GM18861 (cell line): ENCODE measurements at regions not wholly inside any gene's neighbourhood (a gene's known extent, or its start where the extent isn't known, plus 50 kb on each side); places are given as distances from the start of the nearest gene placed in this dataset.
"Not testable (repeated sequence)": the region's sequence is repeated elsewhere in the genome, so short reads cannot be mapped to it uniquely, and the experiment has no call there.

Source experiments
- ATAC-seq: cut with Tn5 transposase; IDR thresholded peaks from one replicate; pipeline ENCODE4 v1.9.1; 2021; ENCODE audit not compliant: unreplicated experiment

DNA sequence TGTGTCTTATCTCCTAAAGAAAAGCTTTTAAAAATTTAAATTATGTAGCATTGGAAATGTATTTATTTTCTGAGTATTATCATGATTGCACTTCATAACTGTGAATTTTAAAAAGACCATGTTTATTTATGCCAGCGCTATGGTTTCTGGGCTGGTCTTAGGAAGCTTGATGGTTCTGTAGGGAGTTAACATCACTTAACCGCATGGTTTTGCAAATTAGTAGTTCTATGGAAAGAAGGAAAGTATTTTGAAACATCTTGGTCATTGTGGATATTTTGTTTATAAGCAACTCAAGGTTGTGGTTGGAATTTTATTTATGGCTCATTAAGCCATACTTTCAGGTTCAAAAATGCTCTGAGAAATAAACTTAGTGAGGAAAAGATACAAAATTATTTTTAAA is 549.4 kb downstream of the STK39 start:
- ATAC-seq = no peak

DNA sequence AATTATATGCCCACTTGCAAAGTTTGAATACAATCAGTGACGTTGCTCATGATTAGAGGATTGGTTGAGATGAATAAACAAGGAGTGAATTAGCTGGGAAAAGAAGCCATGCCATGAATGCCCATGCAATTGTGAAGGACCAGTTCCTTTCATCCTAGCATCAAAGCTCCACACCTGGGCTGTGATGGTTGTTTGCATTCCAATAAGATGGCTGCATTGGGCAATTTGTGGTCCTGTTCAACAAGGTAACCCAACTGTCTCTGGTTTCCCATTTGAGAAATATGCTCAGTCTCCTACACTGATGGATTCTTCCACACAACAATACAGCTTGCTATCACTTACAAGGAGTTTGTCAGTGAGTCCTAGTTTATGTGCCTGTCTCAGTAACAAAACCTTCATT is 550.2 kb downstream of the STK39 start:
- ATAC-seq = no peak

DNA sequence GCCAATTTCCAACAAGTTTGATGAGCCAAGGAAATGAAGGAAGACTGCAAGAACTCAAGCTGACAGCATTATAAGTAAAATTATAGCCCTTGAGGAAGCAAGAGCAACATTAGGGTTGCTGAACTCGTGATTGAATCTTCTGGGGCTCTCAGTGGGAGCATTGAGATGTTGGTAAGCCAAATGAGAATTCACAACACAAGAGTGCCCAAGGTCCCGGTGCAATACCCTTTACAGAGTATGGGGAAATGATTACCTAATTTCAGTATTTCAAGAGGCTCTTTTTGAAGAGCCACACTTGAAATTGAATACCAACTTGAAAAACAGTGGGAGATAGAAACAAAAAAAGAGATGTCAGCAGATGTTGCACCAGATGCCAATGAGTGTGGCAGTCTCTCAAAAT is 554.5 kb downstream of the STK39 start:
- no peak for ATAC-seq

DNA sequence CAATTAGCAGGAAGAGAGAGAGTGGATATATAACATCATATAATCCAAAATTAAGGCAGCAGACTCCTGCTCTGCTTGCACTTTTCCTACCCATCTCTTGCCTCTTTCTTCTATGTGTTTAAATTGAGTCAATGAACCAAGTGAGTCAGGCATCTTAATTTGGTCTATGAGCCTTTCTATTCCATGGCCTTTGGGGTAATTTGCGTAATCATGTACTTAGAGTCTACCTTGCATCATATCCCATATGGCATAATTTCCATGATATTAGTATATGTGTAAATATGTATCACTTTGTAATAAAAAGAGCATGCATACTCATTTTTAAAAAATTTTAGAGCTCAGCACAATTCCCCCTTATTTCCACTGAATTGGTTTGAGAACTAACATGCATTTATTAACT is 555.2 kb downstream of the STK39 start:
- ATAC-seq = no peak

- ATAC-seq = no peak
These were observed 558.0 kb downstream of the STK39 start for GRCh38 chr2:167689444-167689843.

DNA sequence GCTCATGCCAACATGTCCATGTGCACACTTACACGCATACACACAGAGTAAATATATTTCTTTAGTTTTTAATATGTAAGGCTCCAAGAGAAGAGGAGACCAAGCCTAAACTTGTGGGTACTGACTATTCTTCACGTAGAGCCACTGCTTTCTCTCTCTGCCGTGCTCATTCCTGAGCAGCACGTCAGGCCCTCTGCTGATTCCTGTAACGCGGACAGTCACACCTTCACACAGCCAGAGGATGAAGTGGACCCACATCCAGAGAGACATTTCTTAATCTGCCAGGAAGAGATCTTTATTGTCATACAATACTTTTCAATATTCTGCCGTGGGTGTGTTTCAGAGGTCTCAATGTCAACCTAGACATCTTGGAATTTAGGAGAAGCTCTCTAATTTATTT is 560.7 kb downstream of the STK39 start:
- ATAC-seq = no peak

- no peak for ATAC-seq
These were observed 566.0 kb downstream of the STK39 start for GRCh38 chr2:167681234-167682015.

GRCh38 chr2:167678158-167678557 is 569.2 kb downstream of the STK39 start:
- no peak for ATAC-seq

DNA sequence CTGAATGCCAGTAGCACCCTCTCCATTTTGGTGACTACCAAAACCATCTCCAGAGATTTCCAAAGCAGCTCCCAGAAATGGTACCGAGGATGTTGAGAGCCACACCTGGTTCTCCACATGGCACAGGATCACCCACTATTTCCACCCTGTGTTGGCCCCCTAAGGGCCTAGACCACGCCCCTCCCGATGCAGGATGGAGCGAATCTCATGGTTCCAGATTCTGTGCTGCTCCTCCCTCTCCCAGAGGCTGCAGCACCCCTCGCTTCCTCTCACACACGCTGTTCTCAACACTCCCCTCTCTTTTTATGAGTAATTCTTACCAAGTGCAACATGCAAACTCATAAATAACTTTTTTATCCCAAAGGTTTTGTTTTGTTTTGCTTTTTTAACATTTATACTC is 571.5 kb downstream of the STK39 start:
- ATAC-seq = no peak

DNA sequence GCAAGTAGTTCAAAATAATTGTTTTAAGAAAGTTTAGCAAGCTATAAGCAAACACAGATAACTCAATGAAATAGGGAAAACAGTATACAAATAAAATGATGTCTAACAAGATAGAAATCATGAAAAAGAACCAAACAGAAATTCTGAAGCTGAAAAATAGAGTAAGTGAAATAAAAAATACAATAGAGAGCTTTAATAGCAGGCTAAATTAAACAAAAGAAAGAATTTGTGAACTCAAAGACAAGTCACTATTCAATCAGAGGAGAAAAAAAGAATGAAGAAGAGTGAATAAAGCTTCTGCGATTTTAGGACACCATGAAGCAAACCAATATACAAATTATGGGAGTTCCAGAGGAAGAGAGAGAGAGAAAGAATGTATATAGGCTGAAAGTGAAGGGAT is 576.8 kb downstream of the STK39 start:
- ATAC-seq = no peak

DNA sequence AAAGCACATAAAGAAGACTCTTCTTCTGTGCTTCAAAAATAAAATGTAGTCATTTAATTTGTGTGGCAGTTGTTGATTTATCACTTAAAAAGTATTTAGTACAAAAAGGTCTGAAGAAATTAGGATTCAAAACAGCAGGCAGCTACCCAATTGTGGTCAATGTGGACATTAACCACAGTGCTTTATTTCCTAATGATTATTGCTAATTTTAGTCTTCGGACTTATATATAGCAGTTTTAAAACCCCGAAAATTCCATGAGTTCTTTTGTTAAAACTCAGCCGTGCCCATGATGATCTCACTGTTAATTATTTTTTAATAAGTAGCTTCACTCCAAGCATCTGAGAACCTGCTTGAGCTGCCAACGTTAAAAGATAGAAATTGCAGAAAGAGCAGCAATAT is 594.3 kb downstream of the STK39 start:
- no peak for ATAC-seq

- no peak for ATAC-seq
These were observed 595.0 kb downstream of the STK39 start for GRCh38 chr2:167652401-167652800.

DNA sequence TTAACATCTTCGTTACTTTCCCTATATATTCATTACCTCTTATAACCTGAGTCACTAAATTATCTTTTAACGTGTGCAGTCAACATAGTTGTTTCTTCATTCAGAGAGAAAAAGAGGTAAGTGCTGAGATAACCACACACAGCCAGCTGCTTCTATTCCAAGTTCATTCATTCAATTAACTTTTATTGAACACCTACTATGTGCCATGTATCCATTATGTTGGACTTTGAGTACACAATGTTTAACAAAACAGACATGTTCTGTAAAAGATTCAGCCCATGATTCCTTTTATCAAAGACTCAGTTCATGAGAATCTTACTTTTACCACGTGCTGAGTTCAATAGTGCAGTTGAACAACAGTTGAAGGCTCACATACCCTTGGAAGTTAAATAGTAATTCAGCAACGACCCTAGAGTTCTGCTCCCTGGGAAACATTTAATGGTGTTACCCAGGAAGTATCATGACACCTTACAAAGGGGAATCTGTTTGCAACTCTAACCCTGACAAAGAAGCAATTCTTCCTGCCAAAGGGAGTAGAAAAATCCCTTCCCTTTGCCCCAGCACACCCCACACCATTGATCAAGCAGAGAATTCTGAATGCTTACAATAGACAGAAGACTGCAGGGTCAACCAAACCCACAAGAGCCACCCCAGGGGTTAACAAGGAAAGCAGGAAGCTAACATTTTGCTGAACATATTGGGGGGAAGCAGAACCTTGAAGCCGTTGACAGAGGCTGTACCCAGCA is 595.8 kb downstream of the STK39 start:
- no peak for ATAC-seq

DNA sequence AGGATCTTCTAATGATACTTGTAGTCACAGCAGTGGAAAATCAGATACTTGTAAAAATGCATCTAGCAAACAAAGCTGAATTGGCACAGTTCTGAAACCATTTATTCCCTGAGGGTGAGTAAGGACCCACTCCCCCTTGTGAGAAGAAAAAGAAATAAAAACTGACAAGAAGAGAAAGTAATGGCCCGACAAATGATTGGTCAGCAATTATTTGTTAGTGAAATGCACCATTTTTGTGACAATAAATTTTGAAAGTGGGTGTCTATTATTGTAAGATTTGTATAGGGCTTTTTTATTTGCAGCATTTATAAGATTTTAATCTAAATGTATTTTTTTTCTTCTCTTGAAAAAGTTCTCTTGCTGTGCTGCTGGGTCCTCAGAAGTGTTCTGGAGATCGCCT is 600.8 kb downstream of the STK39 start:
- ATAC-seq = no peak

DNA sequence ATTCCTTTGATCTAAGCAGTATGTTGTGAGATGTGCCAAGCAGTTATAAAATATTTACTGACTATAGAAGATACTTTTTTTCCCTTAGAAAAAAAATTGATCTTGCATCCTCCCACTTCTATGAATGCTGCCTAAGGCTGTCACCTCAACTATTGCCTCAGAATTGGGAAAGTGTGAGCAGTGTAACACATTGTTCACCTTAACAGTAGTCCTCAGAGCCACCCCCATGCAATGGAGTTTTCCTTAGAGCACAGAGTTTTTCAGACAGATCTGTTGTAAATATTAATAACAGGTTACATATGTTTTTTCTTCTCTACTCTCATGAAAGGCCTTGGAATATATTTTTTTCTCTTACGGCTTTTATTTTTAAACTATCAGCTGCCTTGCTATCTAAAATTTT is 607.3 kb downstream of the STK39 start:
- ATAC-seq = no peak

- ATAC-seq = no peak
These were observed 609.7 kb downstream of the STK39 start for GRCh38 chr2:167637741-167638140.

GRCh38 chr2:167632271-167632670 is 615.1 kb downstream of the STK39 start:
- not testable (repeated sequence) for ATAC-seq

- ATAC-seq = no peak
These were observed 620.4 kb downstream of the STK39 start for GRCh38 chr2:167626961-167627360.

GRCh38 chr2:167626301-167626700 is 621.1 kb downstream of the STK39 start:
- no peak for ATAC-seq

DNA sequence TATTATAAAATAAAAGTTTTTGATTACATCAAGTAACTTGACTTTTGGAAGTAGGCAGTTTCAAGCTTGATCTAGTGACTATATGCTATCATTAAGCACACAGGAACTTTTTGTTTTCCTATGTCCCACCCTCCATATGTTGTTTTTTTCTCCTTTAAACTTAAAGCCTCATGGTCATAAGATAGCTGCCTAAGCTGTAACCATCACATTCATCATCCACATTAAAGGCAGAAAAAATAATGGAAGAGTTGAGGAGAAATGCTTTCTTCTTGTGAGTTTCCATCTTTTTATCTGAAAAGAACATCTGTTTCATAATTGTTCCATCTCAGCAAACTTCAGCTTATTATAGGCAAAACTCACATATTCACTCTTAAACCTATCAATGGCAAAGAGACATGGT is 630.4 kb downstream of the STK39 start:
- no peak for ATAC-seq

GRCh38 chr2:167613471-167613870 is 633.9 kb downstream of the STK39 start:
- ATAC-seq = no peak

DNA sequence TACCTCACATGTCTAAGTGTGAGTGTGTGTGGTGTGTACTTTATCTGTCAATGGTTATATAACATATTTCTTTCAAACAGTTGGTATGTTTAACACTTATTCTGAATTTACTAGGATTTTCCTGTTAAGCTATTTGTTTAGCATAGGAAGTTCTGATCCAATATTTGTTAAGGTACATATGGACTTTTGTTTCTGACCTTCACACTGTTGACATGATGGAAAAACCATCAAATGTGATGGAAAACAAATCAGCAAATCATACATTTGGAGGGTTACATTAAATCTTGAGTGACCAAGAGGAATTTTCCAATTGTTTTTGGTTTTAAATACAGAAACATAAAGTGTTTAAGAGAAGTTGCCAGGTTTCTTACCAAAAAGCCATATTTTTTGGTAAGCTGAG is 638.9 kb downstream of the STK39 start:
- no peak for ATAC-seq

GRCh38 chr2:167607731-167608130 is 639.7 kb downstream of the STK39 start:
- no peak for ATAC-seq
